Activated naive CD4-positive, alpha-beta T cell treated with anti-CD3 and anti-CD28 coated beads, Interleukin-2, amount 50 U/mL, for 72 hours (primary cell): ENCODE measurements at regions not wholly inside any gene's neighbourhood (a gene's known extent, or its start where the extent isn't known, plus 50 kb on each side); places are given as distances from the start of the nearest gene placed in this dataset.
"Not testable (repeated sequence)": the region's sequence is repeated elsewhere in the genome, so short reads cannot be mapped to it uniquely, and the experiment has no call there.

Source experiments
- ATAC-seq, 2 donors: fragments of 150-1000 bp; cut with Tn5 transposase; 2 replicates each; pipeline ENCODE4 v1.10.0; 2021; ENCODE audit warnings: mild to moderate bottlenecking in 2 of 2, moderate library complexity in 2 of 2
- DNase-seq, 2 donors: peaks; one replicate each; pipeline ENCODE4 v3.0.0; 2021 to 2022; ENCODE audit warnings: low spot score in 2 of 2
- H3K27ac Mint-ChIP-seq, 2 donors: one replicate each; pipeline ENCODE4 v1.8.0; 2022; ENCODE audit warnings: mild to moderate bottlenecking in 2 of 2, mixed read lengths in 2 of 2
- H3K36me3 Mint-ChIP-seq, 2 donors: one replicate each; pipeline ENCODE4 v1.8.0; 2022; ENCODE audit warnings: mixed read lengths in 2 of 2
- H3K9me3 Mint-ChIP-seq, 2 donors: one replicate each; pipeline ENCODE4 v1.8.0; 2022; ENCODE audit warnings: mixed read lengths in 2 of 2

- H3K9me3 Mint-ChIP-seq, H3K36me3 Mint-ChIP-seq, DNase-seq, H3K27ac Mint-ChIP-seq, ATAC-seq: not testable (repeated sequence)
Measured at GRCh38 chr6:71007298-71007697, 50.4 kb upstream of the B3GAT2 start.

DNA sequence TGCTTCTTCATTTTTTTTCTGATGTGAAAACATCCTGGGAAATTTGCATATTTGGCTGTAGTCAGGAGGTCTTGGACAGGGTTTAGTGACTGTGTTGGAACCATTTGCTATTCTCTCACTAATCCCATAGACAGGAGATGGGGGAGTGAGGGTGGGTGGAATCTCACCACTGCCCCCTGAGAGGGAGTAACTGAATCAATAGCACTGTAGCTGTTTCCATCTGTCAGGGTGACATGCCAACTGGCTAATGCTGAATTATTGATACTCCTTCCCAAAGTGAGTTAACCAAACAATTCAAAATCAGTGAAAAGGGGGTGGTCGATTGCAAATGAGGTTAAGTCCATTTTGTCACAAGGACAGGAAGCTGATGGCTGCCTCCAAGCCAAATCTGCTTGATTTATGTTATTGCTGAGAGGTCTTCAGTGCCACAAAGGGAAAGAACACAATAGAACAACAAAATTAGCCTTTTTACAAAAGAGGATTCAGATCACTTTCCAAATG, 55.1 kb upstream of the B3GAT2 start:
- no peak for DNase-seq
- H3K36me3 Mint-ChIP-seq, result no peaks in the 10 kb centered on the region
- no peaks in the 10 kb centered on the region for H3K9me3 Mint-ChIP-seq
- no peak for ATAC-seq
- H3K27ac Mint-ChIP-seq, result no peak overlapping the region

- no peaks in the 10 kb centered on the region for H3K9me3 Mint-ChIP-seq
- peak in 1 of 2 donors; percentile 4 for DNase-seq
- ATAC-seq, result peak; percentile 59 to 82
- no peak overlapping the region for H3K27ac Mint-ChIP-seq
- no peaks in the 10 kb centered on the region for H3K36me3 Mint-ChIP-seq
Measured at GRCh38 chr6:71012866-71013469, 56.1 kb upstream of the B3GAT2 start.

- Mint-ChIP-seq H3K27ac (peak overlapping the region in 1 of 2 donors; percentile 3), H3K36me3 (no peaks in the 10 kb centered on the region), H3K9me3 (no peaks in the 10 kb centered on the region)
- ATAC-seq (no peak), DNase-seq (no peak)
Measured at GRCh38 chr6:71015392-71015791, 58.5 kb upstream of the B3GAT2 start.

DNA sequence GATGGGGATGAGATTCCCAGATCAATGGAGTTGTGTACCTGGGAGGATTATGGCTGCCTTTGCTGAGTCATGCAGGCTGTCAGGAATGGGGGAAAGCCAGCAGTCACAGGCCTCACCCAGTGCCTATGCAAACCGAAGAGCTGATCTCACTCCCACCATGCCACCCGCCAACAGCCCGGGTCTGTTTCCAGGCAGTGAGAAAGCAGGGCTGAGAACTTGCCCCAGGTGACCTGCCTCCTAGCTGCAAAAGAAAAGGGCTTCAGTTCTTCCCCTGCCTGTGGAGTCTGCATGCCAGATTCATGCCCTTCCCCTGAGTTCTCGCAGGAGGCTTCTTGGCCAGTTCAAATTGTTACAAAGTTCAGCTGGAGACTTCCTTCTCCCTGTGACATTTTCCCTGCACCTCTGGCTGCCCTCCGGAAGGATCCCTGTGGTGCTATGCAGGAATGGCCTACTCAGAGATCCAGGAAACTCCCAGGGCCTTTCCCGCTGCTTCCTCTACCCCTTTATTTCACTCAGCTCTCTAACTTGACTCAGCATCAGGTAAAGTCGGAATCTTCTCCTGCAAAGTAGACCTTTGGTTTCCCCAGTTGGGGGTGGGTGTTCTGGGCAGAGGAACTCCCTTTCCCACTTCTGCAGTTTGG, 71.5 kb upstream of the B3GAT2 start:
- ATAC-seq (no peak), DNase-seq (no peak)
- Mint-ChIP-seq H3K27ac (no peak overlapping the region), H3K9me3 (no peaks in the 10 kb centered on the region), H3K36me3 (no peaks in the 10 kb centered on the region)

- no peaks in the 10 kb centered on the region for H3K36me3 Mint-ChIP-seq
- no peaks in the 10 kb centered on the region for H3K9me3 Mint-ChIP-seq
- no peak for ATAC-seq
- no peak for DNase-seq
- no peak overlapping the region for H3K27ac Mint-ChIP-seq
Measured at GRCh38 chr6:71028877-71029252, 72.0 kb upstream of the B3GAT2 start.

DNA sequence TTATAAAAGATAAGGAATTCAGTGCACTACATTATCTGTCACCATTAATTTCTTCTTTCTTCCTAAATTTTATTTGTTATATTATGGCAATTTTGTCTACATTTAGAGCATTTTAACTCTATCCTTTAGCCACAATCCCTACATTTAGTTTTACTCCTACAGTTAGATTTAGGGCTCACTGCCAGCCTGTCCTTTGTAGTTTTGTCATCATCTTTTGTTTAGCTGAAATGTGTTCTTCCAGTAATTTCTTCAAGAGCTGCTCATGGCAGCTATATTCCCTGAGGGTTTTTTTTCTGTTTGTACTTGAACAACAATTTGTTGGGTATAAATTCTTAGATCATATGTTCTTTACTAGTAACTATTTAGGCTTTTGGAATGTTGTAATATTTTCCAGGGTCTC, 72.7 kb upstream of the B3GAT2 start:
- Mint-ChIP-seq H3K9me3 (no peaks in the 10 kb centered on the region), H3K27ac (no peak overlapping the region), H3K36me3 (no peaks in the 10 kb centered on the region)
- DNase-seq (no peak), ATAC-seq (no peak)

- Mint-ChIP-seq H3K27ac (no peak overlapping the region), H3K36me3 (no peaks in the 10 kb centered on the region), H3K9me3 (peaks cover 0 to 2% of the 10 kb centered on the region in 2 donors)
- ATAC-seq (no peak), DNase-seq (no peak)
Measured at GRCh38 chr6:71031912-71032311, 75.1 kb upstream of the B3GAT2 start.

- DNase-seq (no peak), ATAC-seq (no peak)
- Mint-ChIP-seq H3K9me3 (peaks cover 0 to 3% of the 10 kb centered on the region in 2 donors), H3K27ac (no peak overlapping the region), H3K36me3 (no peaks in the 10 kb centered on the region)
Measured at GRCh38 chr6:71033171-71033570, 76.3 kb upstream of the B3GAT2 start.

DNA sequence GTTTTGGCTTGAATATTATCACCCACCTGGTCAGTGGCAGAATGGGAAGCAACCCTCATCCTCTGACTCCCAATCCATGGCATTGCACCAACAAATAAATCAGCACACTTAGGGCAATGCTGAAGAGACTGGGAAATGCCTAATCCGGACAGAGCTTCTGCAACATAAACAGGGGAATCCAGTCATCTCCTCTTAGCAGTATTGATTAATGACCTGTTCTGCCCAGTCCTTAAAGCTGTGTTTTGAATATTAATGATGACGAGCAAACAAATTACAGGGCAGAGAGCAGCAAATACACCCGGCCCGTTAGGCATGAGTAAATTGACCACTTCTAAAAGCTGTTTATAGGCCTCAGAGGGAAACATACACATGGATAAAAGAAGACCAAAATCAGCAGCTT, 77.0 kb upstream of the B3GAT2 start:
- peaks cover 0 to 3% of the 10 kb centered on the region in 2 donors for H3K9me3 Mint-ChIP-seq
- DNase-seq (no peak), ATAC-seq (no peak)
- H3K36me3 Mint-ChIP-seq, result no peaks in the 10 kb centered on the region
- H3K27ac Mint-ChIP-seq, result no peak overlapping the region

- Mint-ChIP-seq H3K27ac (no peak overlapping the region), H3K36me3 (no peaks in the 10 kb centered on the region), H3K9me3 (peaks cover 0 to 3% of the 10 kb centered on the region in 2 donors)
- DNase-seq, result no peak
- ATAC-seq, result no peak
Measured at GRCh38 chr6:71034563-71035345, 77.9 kb upstream of the B3GAT2 start.

DNA sequence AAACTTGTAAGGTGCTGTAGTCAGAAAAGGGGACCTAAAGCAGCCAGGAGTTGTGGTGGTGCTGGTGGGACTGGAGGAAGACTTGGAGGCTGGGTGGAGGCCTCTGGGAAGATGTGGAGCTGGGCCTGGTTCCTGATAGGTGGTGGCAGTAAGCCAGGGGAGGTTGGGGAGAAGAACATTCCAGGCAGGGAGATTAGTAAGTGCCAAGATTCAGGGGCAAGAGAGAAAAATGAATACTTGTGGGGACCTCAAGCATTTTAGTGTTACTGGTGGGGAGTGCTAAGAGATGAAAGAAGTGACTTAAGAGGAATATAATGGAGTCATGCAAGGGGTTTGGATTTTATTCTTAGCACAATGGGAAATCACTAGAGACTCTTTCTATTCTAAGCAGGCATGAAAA, 79.0 kb upstream of the B3GAT2 start:
- DNase-seq (no peak), ATAC-seq (no peak)
- no peak overlapping the region for H3K27ac Mint-ChIP-seq
- peaks cover 0 to 3% of the 10 kb centered on the region in 2 donors for H3K9me3 Mint-ChIP-seq
- H3K36me3 Mint-ChIP-seq, result no peaks in the 10 kb centered on the region

DNA sequence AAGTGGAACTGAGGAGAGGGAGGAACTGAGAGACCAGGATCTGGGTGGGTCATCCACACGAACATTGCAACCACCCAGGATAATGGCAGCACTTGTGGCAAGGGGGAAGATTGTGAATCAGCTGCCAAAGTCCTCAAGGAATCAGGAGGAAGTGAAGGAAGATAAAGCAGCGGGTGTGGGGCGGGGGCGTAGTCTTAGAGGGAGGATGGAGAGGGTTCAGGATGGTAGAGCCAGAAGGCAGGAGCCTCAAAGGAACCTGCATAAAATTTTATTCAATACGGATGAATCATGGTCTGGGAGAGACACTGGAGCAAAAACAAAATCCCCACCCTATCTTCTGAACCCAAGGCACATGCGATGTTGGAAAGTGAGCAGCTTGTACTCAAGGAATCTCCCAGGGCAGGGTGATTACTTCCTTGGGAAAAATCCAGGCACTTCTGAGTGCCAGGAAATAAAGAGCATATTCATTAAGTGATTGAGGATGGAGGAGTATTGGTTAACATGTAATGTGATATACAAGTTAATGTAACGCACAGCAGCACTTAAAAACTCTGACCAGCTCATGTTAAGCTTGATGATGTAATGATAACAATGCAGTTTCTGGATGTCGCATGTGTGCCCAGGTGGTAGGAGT, 82.0 kb upstream of the B3GAT2 start:
- Mint-ChIP-seq H3K9me3 (peaks cover 0 to 3% of the 10 kb centered on the region in 2 donors), H3K27ac (no peak overlapping the region), H3K36me3 (no peaks in the 10 kb centered on the region)
- ATAC-seq (no peak), DNase-seq (no peak)

DNA sequence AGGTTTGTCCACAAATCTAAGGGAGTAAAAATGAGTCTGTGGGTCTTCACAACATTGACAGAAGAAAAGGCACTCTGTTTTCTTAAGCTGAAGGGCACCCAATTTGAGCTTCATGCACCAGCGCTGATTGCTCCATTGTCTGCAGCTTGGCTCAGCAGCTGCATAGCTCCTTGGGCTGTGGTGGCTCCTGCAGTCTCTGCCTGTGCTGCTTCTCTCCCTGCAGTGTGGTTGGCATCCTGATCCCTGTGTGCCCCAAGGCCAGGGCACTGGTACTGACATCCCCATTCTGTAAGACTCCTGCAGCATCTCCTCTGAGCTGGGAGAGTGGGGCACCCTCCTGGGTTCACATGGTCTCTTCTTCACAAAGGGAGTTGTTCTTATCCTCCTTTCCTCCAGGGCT, 83.2 kb upstream of the B3GAT2 start:
- Mint-ChIP-seq H3K9me3 (peaks cover 0 to 3% of the 10 kb centered on the region in 2 donors), H3K36me3 (no peaks in the 10 kb centered on the region), H3K27ac (no peak overlapping the region)
- ATAC-seq, result no peak
- no peak for DNase-seq

DNA sequence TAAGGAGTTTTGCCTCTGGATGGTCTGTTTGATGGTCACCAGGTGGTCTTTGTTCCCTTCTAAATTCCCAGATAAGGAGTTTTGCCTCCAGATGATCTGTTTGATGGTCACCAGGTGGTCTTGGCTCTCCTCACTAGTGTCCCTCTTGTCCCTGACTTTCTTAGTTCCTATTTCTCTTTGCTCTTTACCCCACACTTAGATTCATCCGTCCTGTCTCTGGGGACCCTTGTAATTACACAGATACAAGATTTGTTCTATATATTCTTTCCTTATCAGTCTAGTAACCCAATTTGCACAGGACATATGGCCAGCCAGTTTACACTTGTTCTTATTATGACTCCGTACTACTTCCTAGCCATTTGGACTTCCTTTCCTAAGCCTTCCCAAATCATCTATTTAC, 84.0 kb upstream of the B3GAT2 start:
- Mint-ChIP-seq H3K27ac (no peak overlapping the region), H3K9me3 (peaks cover 0 to 3% of the 10 kb centered on the region in 2 donors), H3K36me3 (no peaks in the 10 kb centered on the region)
- ATAC-seq (no peak), DNase-seq (no peak)

- no peak overlapping the region for H3K27ac Mint-ChIP-seq
- H3K36me3 Mint-ChIP-seq, result no peaks in the 10 kb centered on the region
- DNase-seq (no peak), ATAC-seq (no peak)
- no peaks in the 10 kb centered on the region for H3K9me3 Mint-ChIP-seq
Measured at GRCh38 chr6:71043902-71044301, 87.0 kb upstream of the B3GAT2 start.

- DNase-seq, result no peak
- no peaks in the 10 kb centered on the region for H3K36me3 Mint-ChIP-seq
- ATAC-seq, result no peak
- H3K9me3 Mint-ChIP-seq, result no peaks in the 10 kb centered on the region
- H3K27ac Mint-ChIP-seq, result no peak overlapping the region
Measured at GRCh38 chr6:71044753-71045152, 87.9 kb upstream of the B3GAT2 start.
